Activated CD4-positive, alpha-beta T cell treated with anti-CD3 and anti-CD28 coated beads, Interleukin-2, amount 50 U/mL, for 4 hours (primary cell): ENCODE measurements at regions not wholly inside any gene's neighbourhood (a gene's known extent, or its start where the extent isn't known, plus 50 kb on each side); places are given as distances from the start of the nearest gene placed in this dataset.
"Not testable (repeated sequence)": the region's sequence is repeated elsewhere in the genome, so short reads cannot be mapped to it uniquely, and the experiment has no call there.

ENCODE experiments used
- DNase-seq, 2 experiments: peaks; one replicate each; pipeline ENCODE4 v3.0.0-alpha.2; 2020

GRCh38 chr3:5480190-5480589, 292.7 kb downstream of the EDEM1 start:
- no peak for DNase-seq

- DNase-seq: no peak
Measured at GRCh38 chr3:5485427-5485826, 297.9 kb downstream of the EDEM1 start.

GRCh38 chr3:5488771-5489170, 301.3 kb downstream of the EDEM1 start:
- DNase-seq: no peak

- no peak for DNase-seq
Measured at GRCh38 chr3:5489536-5489935, 302.0 kb downstream of the EDEM1 start.

GRCh38 chr3:5494905-5495519, 307.5 kb downstream of the EDEM1 start:
- DNase-seq: no peak

GRCh38 chr3:5497497-5497896, 310.0 kb downstream of the EDEM1 start:
- DNase-seq: no peak

- DNase-seq: no peak
Measured at GRCh38 chr3:5498981-5499380, 311.5 kb downstream of the EDEM1 start.

- DNase-seq: no peak
Measured at GRCh38 chr3:5499404-5499803, 311.9 kb downstream of the EDEM1 start.

GRCh38 chr3:5503136-5503535, 315.6 kb downstream of the EDEM1 start:
- DNase-seq: no peak

- DNase-seq: no peak
Measured at GRCh38 chr3:5504135-5504534, 316.6 kb downstream of the EDEM1 start.

- no peak for DNase-seq
Measured at GRCh38 chr3:5505163-5505562, 317.7 kb downstream of the EDEM1 start.

GRCh38 chr3:5505997-5506396, 318.5 kb downstream of the EDEM1 start:
- no peak for DNase-seq

GRCh38 chr3:5508860-5509259, 321.4 kb downstream of the EDEM1 start:
- not testable (repeated sequence) for DNase-seq

GRCh38 chr3:5510300-5510699, 322.8 kb downstream of the EDEM1 start:
- no peak for DNase-seq

GRCh38 chr3:5517921-5518320, 330.4 kb downstream of the EDEM1 start:
- DNase-seq: no peak

- DNase-seq: no peak
Measured at GRCh38 chr3:5520237-5520636, 332.7 kb downstream of the EDEM1 start.

- DNase-seq: no peak
Measured at GRCh38 chr3:5523125-5523524, 335.6 kb downstream of the EDEM1 start.

- DNase-seq: no peak
Measured at GRCh38 chr3:5531039-5531438, 343.5 kb downstream of the EDEM1 start.

- no peak for DNase-seq
Measured at GRCh38 chr3:5531741-5532290, 344.3 kb downstream of the EDEM1 start.

GRCh38 chr3:5540532-5540931, 353.0 kb downstream of the EDEM1 start:
- DNase-seq: no peak

- DNase-seq: no peak
Measured at GRCh38 chr3:5542472-5542871, 355.0 kb downstream of the EDEM1 start.

- no peak for DNase-seq
Measured at GRCh38 chr3:5543047-5543446, 355.5 kb downstream of the EDEM1 start.

- no peak for DNase-seq
Measured at GRCh38 chr3:5545719-5546118, 358.2 kb downstream of the EDEM1 start.

GRCh38 chr3:5553203-5553602, 365.7 kb downstream of the EDEM1 start:
- no peak for DNase-seq

GRCh38 chr3:5554245-5554747, 366.8 kb downstream of the EDEM1 start:
- DNase-seq: no peak
